ENCODE measurements at regions not wholly inside any gene's neighbourhood (a gene's known extent, or its start where the extent isn't known, plus 50 kb on each side); places are given as distances from the start of the nearest gene placed in this dataset.

- POLR2A ChIA-PET (ENCODE audit: low non-redundant PET): no interaction called here
- TF ChIP-seq CTCF (conservative IDR thresholded peaks at IDR 0.05; ENCODE audit: low read depth): no peak
- no peak overlapping the region for H3K27ac ChIP-seq
- DNase-seq (ENCODE audit: low spot score): no peak
- CTCF ChIA-PET: no interaction called here
These were observed 301.8 kb upstream of the PROK2 start for GRCh38 chr3:72086743-72087087.

GRCh38 chr3:72086042-72086742 lies 301.2 kb upstream of the PROK2 start:
- ChIA-PET POLR2A (ENCODE audit: low non-redundant PET) (no interaction called here), CTCF (no interaction called here)
- no peak overlapping the region for H3K27ac ChIP-seq
- no peak for TF ChIP-seq CTCF (conservative IDR thresholded peaks at IDR 0.05; ENCODE audit: low read depth)
- DNase-seq (ENCODE audit: low spot score): no peak

- DNase-seq (ENCODE audit: low spot score): no peak
- H3K27ac ChIP-seq: no peak overlapping the region
- ChIA-PET CTCF (no interaction called here), POLR2A (ENCODE audit: low non-redundant PET) (no interaction called here)
- no peak for TF ChIP-seq CTCF (conservative IDR thresholded peaks at IDR 0.05; ENCODE audit: low read depth)
These were observed 300.1 kb upstream of the PROK2 start for GRCh38 chr3:72085036-72085435.

- no peak for TF ChIP-seq CTCF (conservative IDR thresholded peaks at IDR 0.05; ENCODE audit: low read depth)
- DNase-seq (ENCODE audit: low spot score): no peak
- ChIA-PET POLR2A (ENCODE audit: low non-redundant PET) (no interaction called here), CTCF (no interaction called here)
- no peak overlapping the region for H3K27ac ChIP-seq
These were observed 298.0 kb upstream of the PROK2 start for GRCh38 chr3:72082776-72083462.

GRCh38 chr3:72082186-72082715 lies 297.3 kb upstream of the PROK2 start:
- POLR2A ChIA-PET (ENCODE audit: low non-redundant PET): no interaction called here
- no peak for TF ChIP-seq CTCF (conservative IDR thresholded peaks at IDR 0.05; ENCODE audit: low read depth)
- CTCF ChIA-PET: interaction anchor here (0.7 kb wide), 1 partner anchor 361 kb away, joined by 3 read pairs; no protein-coding TSS in a partner anchor
- no peak overlapping the region for H3K27ac ChIP-seq
- no peak for DNase-seq (ENCODE audit: low spot score)

GRCh38 chr3:72081471-72082185 lies 296.7 kb upstream of the PROK2 start:
- ChIA-PET POLR2A (ENCODE audit: low non-redundant PET) (no interaction called here), CTCF (interaction anchor here (0.7 kb wide), 1 partner anchor 360 kb away, joined by 3 read pairs; no protein-coding TSS in a partner anchor)
- DNase-seq (ENCODE audit: low spot score): no peak
- H3K27ac ChIP-seq: no peak overlapping the region
- TF ChIP-seq CTCF (conservative IDR thresholded peaks at IDR 0.05; ENCODE audit: low read depth): no peak
